Duodenal mucosa (tissue), 2 donors: ENCODE measurements at regions not wholly inside any gene's neighbourhood (a gene's known extent, or its start where the extent isn't known, plus 50 kb on each side); places are given as distances from the start of the nearest gene placed in this dataset.

Experiments
- H3K27ac ChIP-seq: one replicate; pipeline ENCODE4 v1.7.0; 2013; ENCODE audit warnings: low read depth, low read length
- H3K27me3 ChIP-seq, 2 donors: one replicate each; pipeline ENCODE4 v1.7.0; 2013; ENCODE audit warnings: low read length in 2 of 2, control low read depth in 1 of 2; ENCODE audit not compliant: insufficient read depth in 2 of 2, control insufficient read depth in 1 of 2
- H3K36me3 ChIP-seq, 2 donors: one replicate each; pipeline ENCODE4 v1.7.0; 2013; ENCODE audit warnings: low read length in 2 of 2, control low read depth in 1 of 2; ENCODE audit not compliant: insufficient read depth in 2 of 2, control insufficient read depth in 1 of 2
- H3K4me1 ChIP-seq, 2 donors: one replicate each; pipeline ENCODE4 v1.7.0; 2013; ENCODE audit warnings: low read length in 2 of 2, control low read depth in 1 of 2; ENCODE audit not compliant: insufficient read depth in 2 of 2, control insufficient read depth in 1 of 2
- H3K4me3 ChIP-seq, 2 donors: one replicate each; pipeline ENCODE4 v1.7.0; 2013; ENCODE audit warnings: low read length in 2 of 2, low read depth in 1 of 2
- H3K9ac ChIP-seq, 2 donors: one replicate each; pipeline ENCODE4 v1.7.0; 2013; ENCODE audit warnings: low read length in 2 of 2, low read depth in 1 of 2
- H3K9me3 ChIP-seq, 2 donors: one replicate each; pipeline ENCODE4 v1.7.0; 2013; ENCODE audit warnings: low read length in 2 of 2, control low read depth in 1 of 2; ENCODE audit not compliant: control insufficient read depth in 1 of 2

DNA sequence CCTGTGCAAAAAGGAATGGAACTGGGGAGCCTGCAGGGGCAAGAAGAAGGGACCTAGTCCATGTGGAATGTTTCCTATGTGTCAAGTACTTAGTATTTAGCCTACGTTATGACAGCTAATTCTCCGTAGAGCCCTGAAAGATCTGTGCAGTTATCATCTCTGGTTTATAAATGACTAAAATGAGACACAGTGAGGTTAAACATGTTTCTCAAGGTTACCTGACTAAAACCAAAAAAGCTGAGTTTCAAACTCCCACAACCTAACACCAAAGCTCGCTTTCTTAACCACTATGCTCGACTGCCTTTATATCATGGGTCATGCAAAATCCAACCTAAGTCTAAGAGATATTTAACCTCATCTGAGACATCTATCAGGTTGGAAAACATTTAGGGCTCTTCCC, 53.3 kb upstream of the CCL2 start:
- Histone ChIP-seq H3K27me3 (no peaks in the 10 kb centered on the region), H3K36me3 (no peaks in the 10 kb centered on the region), H3K27ac (no peak overlapping the region), H3K9ac (no peak overlapping the region), H3K4me3 (no peak overlapping the region), H3K9me3 (no peaks in the 10 kb centered on the region), H3K4me1 (no peaks in the 10 kb centered on the region)

DNA sequence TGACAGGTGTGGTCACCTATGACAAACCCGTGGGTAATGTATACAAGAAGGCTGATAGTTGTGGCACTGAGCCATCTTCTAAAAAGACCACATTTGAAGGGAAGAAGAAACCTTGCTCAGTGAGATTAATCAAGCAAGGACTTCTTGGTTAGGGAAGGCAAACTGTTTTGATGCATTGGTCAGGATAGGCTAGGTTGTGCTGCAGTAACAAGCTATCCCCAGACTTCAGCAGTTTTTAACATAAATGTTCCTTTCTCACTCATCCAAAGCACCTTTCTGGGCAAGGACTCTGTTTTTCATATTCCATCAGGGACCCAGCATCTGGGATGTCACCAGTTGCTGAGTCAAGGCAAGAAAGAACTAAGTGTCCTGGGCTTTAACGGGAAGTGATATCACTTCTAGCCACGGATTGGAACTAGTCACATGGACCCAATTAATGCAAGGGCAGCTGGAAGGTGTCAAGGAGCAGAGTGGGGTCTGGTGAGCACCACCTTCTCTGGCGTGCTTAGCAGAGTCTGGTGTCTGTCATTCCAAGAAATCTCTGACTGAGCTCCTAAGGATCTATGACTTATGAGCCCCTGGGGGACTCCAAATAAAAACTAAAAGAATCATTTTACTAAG, 52.0 kb upstream of the CCL2 start:
- Histone ChIP-seq H3K27ac (no peak overlapping the region), H3K4me1 (no peaks in the 10 kb centered on the region), H3K36me3 (no peaks in the 10 kb centered on the region), H3K27me3 (no peaks in the 10 kb centered on the region), H3K9me3 (no peaks in the 10 kb centered on the region), H3K4me3 (no peak overlapping the region), H3K9ac (no peak overlapping the region)

DNA sequence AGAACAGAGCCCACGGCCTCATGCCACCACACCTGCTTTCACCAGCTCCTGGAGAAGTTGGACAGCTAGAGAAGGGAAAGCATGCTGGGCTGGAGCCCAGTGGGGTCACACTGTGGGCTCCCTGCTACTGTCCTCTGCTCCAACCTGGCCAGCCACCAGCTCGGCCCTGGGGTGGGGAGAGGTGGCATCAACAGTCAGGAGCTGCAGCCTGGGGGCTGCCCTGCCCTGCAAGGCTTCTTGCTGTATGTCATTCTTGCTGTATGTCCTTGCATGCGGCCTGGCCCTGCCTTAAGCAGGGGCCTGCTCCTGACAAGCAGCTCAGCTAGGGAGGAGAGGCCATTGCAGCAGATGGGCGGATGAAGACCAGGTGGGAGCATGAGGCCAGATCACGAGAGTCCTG, 50.7 kb upstream of the CCL2 start:
- no peak overlapping the region for H3K9ac ChIP-seq
- no peak overlapping the region for H3K27ac ChIP-seq
- no peaks in the 10 kb centered on the region for H3K36me3 ChIP-seq
- H3K4me1 ChIP-seq: no peaks in the 10 kb centered on the region
- no peaks in the 10 kb centered on the region for H3K9me3 ChIP-seq
- H3K27me3 ChIP-seq: no peaks in the 10 kb centered on the region
- no peak overlapping the region for H3K4me3 ChIP-seq
